Mesodermal cell (in vitro differentiated cells): ENCODE measurements at regions not wholly inside any gene's neighbourhood (a gene's known extent, or its start where the extent isn't known, plus 50 kb on each side); places are given as distances from the start of the nearest gene placed in this dataset.

ENCODE experiments used
- H3K27ac ChIP-seq: 2 replicates; pipeline ENCODE4 v1.7.0; 2013; ENCODE audit warnings: mild to moderate bottlenecking, low read depth, low read length, moderate library complexity; ENCODE audit not compliant: severe bottlenecking
- H3K36me3 ChIP-seq: 2 replicates; pipeline ENCODE4 v1.7.1; 2013; ENCODE audit warnings: mild to moderate bottlenecking, low read length, moderate library complexity; ENCODE audit not compliant: control insufficient read depth, insufficient read depth
- H3K4me1 ChIP-seq: one replicate; pipeline ENCODE4 v1.7.1; 2013; ENCODE audit warnings: mild to moderate bottlenecking, low read length; ENCODE audit not compliant: insufficient read depth, control insufficient read depth, poor library complexity, severe bottlenecking
- H3K4me3 ChIP-seq: 2 replicates; pipeline ENCODE4 v1.7.0; 2013; ENCODE audit warnings: low read length, control low read depth, mild to moderate bottlenecking; ENCODE audit not compliant: insufficient read depth, poor library complexity, severe bottlenecking; ENCODE audit errors: extremely low read depth
- H3K9me3 ChIP-seq: 2 replicates; pipeline ENCODE4 v1.7.1; 2013; ENCODE audit warnings: mild to moderate bottlenecking, low read length, moderate library complexity; ENCODE audit not compliant: control insufficient read depth
- WGBS, 2 experiments: methylation state at CpG; one replicate each; pipeline ENCODE4 v1.1.5; 2013; ENCODE audit warnings: missing lambda C conversion rate in 2 of 2; ENCODE audit not compliant: insufficient coverage in 2 of 2; 5-methylcytosine and 5-hydroxymethylcytosine counted together

DNA sequence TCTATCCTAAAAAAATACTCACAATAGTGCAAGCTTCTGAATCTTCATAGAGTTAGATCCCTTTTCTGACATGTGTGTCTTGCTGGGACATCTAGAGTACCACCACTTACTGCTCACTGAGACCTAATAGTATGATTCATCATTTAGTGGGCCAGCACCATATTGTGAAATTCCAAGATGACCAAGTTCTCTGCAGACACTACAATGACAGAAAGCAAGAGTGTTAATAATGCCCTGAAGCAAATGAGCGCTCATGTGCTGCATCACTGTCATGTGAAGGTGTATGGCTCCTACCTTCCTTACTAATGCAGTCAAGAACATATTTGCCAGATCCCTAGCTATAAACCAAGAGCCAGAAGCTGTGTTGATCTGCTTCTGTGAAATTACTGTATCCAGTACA lies 606.2 kb upstream of the NXPH2 start:
- 92 to 100% methylated on average over 1 of the region's 1 CpG for WGBS, 2 experiments
- no peaks in the 10 kb centered on the region for H3K36me3 ChIP-seq
- no peaks in the 10 kb centered on the region for H3K4me1 ChIP-seq
- no peak overlapping the region for H3K4me3 ChIP-seq
- H3K9me3 ChIP-seq: no peaks in the 10 kb centered on the region
- H3K27ac ChIP-seq: no peak overlapping the region

DNA sequence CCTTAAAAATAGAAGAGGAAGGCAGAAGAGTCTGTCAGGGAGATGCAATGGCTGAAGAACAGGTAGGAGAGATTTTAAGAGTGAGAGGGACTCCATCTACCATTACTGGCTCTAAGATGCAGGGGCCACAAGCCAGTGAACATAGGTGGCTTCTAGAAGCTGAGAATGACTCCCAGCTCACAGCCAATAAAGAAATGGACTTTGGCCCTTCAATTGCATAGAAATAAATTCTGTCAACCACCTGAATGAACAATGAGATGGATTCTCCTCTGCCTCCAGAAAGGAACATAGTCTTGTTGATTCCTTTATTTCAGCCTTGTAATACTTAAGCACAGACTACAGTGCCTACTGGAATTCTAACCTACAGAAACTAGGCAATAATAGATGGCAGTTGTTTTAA lies 603.3 kb upstream of the NXPH2 start:
- Histone ChIP-seq H3K27ac (no peak overlapping the region), H3K36me3 (no peaks in the 10 kb centered on the region), H3K4me3 (no peak overlapping the region), H3K4me1 (no peaks in the 10 kb centered on the region), H3K9me3 (no peaks in the 10 kb centered on the region)

DNA sequence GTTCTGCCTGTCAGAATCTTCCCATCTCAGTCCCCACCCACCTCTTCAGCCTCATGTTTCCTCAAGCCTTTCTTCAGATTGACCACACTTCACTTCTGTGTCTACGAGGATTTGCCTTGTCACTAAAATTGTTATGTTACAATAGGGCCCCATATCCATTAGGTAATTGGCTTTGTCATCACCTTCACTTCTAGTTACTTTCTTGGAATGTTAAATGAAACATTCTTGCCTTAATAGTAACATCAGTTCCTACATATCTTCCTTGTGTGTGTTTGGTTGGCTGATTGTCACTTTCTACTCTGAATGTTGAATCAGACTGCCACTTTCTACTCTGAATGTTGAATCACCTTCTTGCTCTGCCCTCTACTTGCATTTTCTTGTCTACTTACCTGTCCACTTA lies 599.9 kb upstream of the NXPH2 start:
- no CpG with 5 or more reads among the region's 1 CpG for WGBS, 2 experiments
- Histone ChIP-seq H3K27ac (no peak overlapping the region), H3K36me3 (no peaks in the 10 kb centered on the region), H3K9me3 (no peaks in the 10 kb centered on the region), H3K4me1 (no peaks in the 10 kb centered on the region), H3K4me3 (no peak overlapping the region)

DNA sequence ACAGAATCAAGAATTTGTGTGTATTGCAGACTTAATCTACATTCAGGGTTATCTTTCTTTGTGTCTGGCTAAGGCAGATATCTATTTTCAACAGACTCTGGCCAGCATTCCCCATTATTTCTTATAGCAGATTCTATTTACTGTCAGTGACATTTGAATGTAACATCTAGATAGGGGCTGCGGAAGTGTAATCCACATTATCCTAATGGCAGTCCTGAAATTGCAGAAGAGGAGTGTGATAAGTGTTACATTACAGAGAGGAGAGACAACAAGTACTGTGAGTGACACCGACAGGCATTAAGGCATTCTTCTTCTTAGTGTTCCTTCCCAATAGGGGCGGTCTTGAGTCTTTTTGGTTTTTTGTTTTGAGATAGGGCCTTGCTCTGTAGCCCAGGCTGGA lies 598.2 kb upstream of the NXPH2 start:
- H3K4me1 ChIP-seq: no peaks in the 10 kb centered on the region
- no peaks in the 10 kb centered on the region for H3K36me3 ChIP-seq
- WGBS, 2 experiments: 89% methylated on average over 3 of the region's 3 CpGs; no CpG with 5 or more reads in 1 of the 2 experiments
- H3K4me3 ChIP-seq: no peak overlapping the region
- H3K27ac ChIP-seq: no peak overlapping the region
- no peaks in the 10 kb centered on the region for H3K9me3 ChIP-seq

DNA sequence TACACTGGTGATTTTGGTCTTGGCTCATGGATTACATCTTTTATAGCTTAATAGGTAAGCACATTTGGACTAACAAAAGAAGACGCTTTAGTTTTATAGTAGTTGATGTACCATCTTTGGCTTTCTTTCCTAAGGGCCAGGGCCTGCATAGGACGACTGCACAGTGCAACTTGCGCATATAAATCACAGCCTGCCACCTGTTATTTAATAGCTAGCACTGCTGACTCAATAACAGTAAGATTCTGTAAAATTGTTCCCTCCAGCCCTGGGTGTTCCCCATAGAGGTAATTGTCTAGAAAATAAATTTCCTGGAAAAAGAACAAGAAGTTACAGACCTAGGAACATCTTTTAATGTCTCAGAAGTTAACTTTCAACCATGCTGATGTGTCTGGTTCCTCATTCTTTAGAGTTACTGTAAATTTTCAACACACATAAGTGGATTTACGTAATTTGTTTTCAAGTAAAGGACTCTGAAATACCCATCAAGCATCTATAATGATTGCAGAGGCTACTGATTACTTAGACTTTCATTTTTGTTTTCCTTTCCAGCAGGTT lies 594.2 kb upstream of the NXPH2 start:
- no peaks in the 10 kb centered on the region for H3K4me1 ChIP-seq
- no peaks in the 10 kb centered on the region for H3K9me3 ChIP-seq
- H3K36me3 ChIP-seq: no peaks in the 10 kb centered on the region
- H3K27ac ChIP-seq: no peak overlapping the region
- WGBS, 2 experiments: 67 to 90% methylated on average over 1 to 2 of the region's 4 CpGs
- no peak overlapping the region for H3K4me3 ChIP-seq

DNA sequence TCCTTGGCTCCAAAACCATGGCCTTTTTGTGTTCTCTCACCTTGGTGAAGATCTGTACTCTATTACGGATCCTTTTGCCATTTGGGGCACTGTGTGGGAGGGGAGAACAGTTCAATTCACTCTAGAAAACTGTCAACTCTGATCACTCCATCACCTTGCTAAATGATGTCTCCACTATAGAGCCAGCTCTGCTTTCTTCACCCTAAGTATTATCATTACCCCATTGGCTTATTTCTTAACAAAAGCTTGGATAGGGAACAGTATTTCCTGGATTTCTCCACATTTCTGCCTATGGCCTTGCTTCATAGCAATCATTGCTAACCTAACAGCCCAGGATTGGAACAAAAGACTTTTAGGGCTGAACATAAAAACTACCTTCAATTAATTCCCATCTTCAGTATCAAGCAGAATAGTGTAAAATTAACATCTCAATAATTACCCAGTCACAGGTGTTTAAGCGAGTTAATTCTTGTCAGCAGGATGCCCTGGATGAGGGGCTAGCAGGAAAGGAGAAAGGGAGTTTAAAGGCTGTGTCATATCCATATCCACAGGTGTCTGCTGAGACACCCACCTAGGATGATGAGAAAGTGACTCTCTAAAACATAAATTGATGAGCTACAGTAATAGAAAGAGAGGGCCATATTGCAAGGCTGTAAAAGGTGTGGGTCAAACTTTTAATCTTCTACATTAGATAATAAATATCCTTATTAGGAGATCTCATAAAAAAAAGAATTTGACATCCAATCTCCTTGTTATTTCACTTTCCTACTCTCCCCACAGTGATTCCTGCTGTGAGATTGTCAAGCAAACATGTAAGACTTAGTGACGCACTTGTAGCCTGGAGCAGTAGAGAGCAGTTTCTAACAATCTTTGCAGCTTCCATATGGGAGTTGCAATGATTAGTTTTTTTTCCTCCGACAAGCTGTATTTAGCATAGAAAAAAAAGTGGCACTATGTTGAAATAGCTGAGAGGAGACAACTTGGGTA lies 589.5 kb upstream of the NXPH2 start:
- no peaks in the 10 kb centered on the region for H3K4me1 ChIP-seq
- H3K27ac ChIP-seq: no peak overlapping the region
- 34 to 80% methylated on average over 1 to 2 of the region's 4 CpGs for WGBS, 2 experiments
- no peaks in the 10 kb centered on the region for H3K36me3 ChIP-seq
- no peak overlapping the region for H3K4me3 ChIP-seq
- no peaks in the 10 kb centered on the region for H3K9me3 ChIP-seq

DNA sequence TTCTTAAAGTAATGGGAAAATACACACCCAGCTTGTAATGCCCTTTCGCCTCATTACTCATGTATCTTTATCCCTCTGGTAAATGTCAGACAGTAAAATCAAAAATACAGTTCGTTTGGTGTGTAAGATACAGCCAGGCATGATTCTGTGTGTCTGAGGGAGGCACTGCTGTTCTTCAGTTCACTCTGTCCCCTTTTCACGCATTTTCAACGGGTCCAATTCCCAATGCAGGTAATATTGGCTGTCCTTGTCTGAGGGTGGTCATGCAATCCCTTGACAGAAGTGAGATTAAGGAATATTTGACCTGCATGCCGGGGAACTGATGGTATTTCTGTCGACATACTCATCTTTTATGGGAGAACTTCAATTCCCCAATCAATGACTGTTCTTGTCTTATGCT lies 587.2 kb upstream of the NXPH2 start:
- no peaks in the 10 kb centered on the region for H3K4me1 ChIP-seq
- no peak overlapping the region for H3K27ac ChIP-seq
- H3K9me3 ChIP-seq: no peaks in the 10 kb centered on the region
- WGBS, 2 experiments: 84% methylated on average over 3 of the region's 6 CpGs; no CpG with 5 or more reads in 1 of the 2 experiments
- H3K36me3 ChIP-seq: no peaks in the 10 kb centered on the region
- no peak overlapping the region for H3K4me3 ChIP-seq

DNA sequence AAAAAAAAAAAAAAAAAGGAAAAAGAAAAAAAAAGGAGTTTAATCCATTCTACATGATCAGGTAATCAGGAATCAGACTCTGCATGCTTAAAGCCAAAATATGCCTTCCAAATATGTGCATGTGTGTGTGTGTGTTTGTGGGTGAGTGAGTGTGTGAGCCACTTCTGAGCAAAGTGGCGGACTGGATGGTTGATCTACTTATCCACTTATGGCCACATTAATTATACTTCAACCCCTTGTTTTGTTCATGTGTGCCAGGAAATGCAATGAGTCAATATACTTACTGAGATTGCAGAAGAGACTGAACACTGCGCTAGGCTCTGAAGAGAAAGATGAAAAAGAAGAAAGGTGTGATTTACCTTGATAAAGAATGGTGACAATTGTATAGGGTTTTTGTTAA lies 586.5 kb upstream of the NXPH2 start:
- H3K4me3 ChIP-seq: no peak overlapping the region
- no peaks in the 10 kb centered on the region for H3K4me1 ChIP-seq
- no peak overlapping the region for H3K27ac ChIP-seq
- no peaks in the 10 kb centered on the region for H3K9me3 ChIP-seq
- H3K36me3 ChIP-seq: no peaks in the 10 kb centered on the region
- 100% methylated on average over 1 of the region's 2 CpGs; no CpG with 5 or more reads in 1 of the 2 experiments for WGBS, 2 experiments

DNA sequence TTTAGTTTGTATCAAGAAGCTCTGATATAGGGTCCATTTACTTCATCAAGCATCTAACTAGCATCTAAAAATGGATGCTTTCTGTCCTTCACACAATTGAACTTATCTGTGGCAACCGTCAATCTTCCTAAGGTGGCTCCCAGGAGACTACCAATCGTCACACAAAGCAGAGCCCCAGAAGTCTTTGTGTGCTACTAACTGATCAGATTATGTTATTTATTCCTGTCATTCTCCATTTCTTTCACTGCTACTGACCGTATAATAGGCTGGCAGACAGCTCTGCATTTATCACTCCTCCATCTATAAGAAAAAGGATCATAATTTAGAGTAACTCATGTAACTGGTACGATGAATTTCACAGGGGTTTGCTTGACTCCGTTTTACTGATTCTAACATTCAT lies 585.0 kb upstream of the NXPH2 start:
- Histone ChIP-seq H3K9me3 (no peaks in the 10 kb centered on the region), H3K4me3 (no peak overlapping the region), H3K36me3 (no peaks in the 10 kb centered on the region), H3K4me1 (no peaks in the 10 kb centered on the region), H3K27ac (no peak overlapping the region)
- WGBS, 2 experiments: 80% methylated on average over 2 of the region's 5 CpGs; no CpG with 5 or more reads in 1 of the 2 experiments

DNA sequence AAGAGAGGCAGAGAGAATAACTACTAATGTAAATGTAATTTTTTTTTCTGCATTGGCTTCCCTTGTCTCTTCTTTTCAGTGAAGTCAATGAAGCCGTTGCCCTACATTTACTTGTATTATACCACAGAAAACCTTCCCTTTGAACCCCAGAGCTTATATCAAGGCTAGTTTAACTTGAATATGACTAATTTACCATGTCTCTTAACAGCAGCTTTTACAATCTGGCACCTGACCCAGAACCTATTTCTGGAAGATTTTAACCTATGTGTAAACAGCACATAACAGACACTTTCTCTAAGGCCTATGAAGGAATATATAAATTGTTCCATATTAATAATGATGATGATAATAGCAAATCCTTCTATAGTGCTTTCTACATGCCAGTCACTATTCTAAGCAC lies 580.5 kb upstream of the NXPH2 start:
- no peak overlapping the region for H3K4me3 ChIP-seq
- no peak overlapping the region for H3K27ac ChIP-seq
- no peaks in the 10 kb centered on the region for H3K36me3 ChIP-seq
- no peaks in the 10 kb centered on the region for H3K4me1 ChIP-seq
- H3K9me3 ChIP-seq: no peaks in the 10 kb centered on the region
- WGBS, 2 experiments: no CpG with 5 or more reads among the region's 1 CpG

DNA sequence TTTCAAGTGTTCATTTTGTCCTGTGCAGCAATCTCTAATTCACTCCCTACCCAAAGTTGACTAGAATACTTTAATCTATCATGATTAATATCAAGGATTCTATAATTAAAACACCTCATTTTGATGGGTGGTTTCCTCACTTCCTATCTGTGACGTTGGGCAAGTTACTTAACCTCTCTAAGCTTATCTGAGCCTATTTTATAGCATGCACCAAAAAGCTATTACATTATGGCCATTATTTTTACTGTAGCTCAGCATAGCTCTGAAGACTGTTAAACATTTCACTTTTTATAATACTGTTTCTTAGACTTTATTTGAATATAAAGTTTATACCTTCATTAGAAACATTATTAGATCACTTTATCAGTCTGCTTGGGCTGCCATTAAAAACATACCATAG lies 579.6 kb upstream of the NXPH2 start:
- Histone ChIP-seq H3K4me1 (no peaks in the 10 kb centered on the region), H3K27ac (no peak overlapping the region)
- no CpG with 5 or more reads among the region's 1 CpG for WGBS, 2 experiments

More for the DNA sequence above, 579.6 kb upstream of the NXPH2 start:
- Histone ChIP-seq H3K4me3 (no peak overlapping the region), H3K36me3 (no peaks in the 10 kb centered on the region), H3K9me3 (no peaks in the 10 kb centered on the region)
